HTR-8/SVneo (cell line): ENCODE measurements at regions not wholly inside any gene's neighbourhood (a gene's known extent, or its start where the extent isn't known, plus 50 kb on each side); places are given as distances from the start of the nearest gene placed in this dataset.
"Not testable (repeated sequence)": the region's sequence is repeated elsewhere in the genome, so short reads cannot be mapped to it uniquely, and the experiment has no call there.

Source experiments
- DNase-seq: peaks from one replicate; pipeline ENCODE4 v3.0.0; 2011; ENCODE audit warnings: low spot score, mixed read lengths; ENCODE audit not compliant: insufficient read length
- FAIRE-seq: peaks from 2 replicates; lab custom pipeline; 2011; peaks lifted over from hg19 to GRCh38; lab: Jason Lieb, UNC

GRCh38 chr5:60546207-60546606 is 153.8 kb downstream of the DEPDC1B start:
- FAIRE-seq (no peak), DNase-seq (no peak)

DNA sequence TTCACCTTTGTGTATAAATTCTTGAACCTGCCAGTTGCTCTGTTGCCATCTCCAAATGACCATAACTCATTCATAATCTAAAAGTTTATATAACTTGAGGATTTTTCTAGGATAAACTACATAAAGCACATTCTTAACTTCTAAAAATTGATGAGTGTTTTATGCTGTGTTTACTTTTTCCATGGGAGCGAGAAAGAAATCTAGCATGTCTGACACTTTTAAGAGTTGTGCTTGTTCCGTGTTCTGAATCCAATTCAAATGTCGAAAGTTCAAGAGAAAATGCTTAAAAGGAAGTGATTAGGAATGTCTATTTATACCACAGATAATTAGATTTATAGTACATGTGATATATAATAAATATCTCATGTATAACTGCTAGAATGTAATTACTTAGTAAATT is 154.4 kb downstream of the DEPDC1B start:
- FAIRE-seq = no peak

DNA sequence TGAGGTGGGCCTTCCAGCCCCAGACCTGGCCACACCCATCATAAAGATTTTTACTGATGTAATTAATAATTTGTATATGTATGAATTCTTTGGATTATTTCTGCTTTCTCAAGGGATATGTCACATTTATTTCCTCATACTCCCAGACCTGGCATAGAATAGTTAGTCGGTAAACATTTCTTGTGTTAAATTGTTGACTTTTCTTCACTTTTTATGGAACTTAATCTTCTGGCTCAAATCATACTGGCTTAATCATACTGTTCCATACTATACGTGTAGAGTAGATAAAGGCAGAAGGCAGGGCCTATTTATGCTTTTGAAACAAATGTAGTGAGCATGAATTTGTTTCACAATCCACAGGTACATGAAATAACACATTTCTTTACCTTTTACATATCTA is 155.8 kb downstream of the DEPDC1B start:
- no peak for DNase-seq
- FAIRE-seq = no peak

More for the DNA sequence above, 154.4 kb downstream of the DEPDC1B start:
- DNase-seq = no peak

DNA sequence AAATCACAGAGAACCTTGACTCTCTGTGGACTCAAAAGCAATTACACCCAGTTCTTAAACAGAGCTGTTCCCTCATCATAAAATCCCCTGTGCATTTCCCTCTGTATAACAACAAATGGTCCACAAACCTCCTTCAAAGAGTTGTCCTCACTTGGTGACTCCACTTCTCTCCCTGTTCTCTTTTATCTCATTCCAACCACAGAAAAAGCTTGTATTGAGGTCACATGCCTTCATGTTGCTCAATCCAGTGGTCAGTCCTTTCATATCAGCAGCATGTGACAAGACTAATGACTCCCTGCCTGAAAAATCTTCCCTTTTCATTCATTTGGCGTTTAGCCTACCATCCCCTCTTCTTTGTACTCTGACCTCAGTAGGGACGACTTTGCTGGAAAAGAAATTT is 158.0 kb downstream of the DEPDC1B start:
- FAIRE-seq = no peak
- DNase-seq = no peak

DNA sequence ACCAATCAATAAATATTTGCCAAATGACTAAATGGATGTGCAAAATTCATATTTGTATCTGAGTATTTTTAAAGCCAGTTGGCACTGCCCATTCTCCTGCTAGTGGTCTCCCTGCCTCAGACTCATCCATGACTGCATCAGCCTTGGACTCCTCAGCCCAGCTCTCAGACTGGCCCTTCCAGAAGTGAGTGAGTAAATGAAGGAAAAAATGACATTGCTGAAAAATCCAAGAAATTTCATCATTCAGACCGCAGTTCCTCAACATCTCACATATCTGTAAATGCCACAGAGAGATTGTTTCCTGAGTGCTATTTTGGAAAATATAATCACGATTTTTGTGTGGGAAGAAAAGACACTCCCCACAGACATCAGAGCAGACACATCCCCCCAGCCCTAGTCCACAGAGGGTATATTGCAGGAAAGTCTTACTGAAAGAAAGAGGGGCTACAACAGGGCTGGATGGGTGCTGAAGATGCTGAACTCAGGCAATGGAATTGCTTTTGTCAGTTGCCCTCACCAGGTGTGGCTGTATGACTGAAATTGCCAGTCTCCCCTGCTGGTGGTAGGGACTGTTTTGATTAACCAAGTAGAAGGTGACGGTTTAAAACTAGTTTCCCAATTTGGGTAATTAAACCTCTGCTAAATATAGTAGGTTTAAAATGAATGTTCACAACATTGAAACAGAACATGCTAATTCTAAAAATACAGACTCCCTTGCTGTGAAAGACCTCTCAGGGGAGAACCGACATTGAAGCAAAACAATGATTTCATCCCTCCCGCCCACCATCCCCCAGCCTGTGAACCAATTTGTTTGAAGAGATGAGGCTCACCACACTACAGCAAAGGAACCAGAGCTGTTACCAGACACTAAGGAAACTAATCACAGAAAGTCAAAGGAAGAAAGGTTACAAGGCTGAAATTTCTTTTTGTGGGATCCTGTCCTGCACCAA is 158.8 kb downstream of the DEPDC1B start:
- DNase-seq (no peak), FAIRE-seq (no peak)

DNA sequence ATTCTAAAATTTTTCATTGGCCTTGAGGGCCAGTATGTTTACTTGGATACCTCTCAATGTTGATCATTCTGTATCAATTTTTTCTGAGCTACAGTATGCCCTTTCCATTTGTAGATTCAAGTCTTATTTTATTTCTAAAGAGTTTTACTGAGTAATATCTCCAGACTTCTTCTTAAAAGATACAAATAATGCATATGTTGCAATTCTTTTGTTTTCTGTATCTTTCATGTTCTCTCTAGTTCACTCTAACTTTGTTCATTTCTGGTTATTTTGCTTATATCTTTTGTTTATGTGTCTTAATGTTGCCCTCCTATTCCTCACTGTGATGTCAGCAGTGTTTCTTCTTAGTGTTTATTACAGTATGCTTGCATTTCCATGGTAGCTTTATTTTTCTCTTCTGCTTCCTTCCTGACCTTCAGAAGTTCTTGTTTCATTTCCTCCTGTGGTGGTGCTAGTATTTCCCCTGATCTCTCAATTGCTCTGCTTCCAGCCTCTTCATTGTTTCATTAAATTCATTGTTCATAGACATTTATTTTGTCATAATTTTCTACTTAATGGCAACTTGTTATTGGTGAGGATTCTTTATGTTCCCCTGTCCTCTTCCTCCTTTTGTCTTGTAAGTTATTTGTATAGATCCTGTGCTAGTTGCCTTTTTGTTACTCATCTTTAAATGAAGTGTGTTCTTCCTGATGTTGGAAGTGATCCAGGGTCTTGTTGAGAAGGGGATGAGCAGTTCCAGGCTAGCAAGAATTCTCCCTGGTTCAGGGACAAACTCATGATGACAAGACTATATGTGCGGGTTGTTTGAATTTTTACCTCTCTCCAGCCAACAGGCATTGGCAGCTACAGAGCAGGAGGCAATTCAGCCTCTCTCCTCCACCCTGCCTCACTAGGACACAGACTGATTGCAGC is 160.8 kb downstream of the DEPDC1B start:
- FAIRE-seq = no peak

DNA sequence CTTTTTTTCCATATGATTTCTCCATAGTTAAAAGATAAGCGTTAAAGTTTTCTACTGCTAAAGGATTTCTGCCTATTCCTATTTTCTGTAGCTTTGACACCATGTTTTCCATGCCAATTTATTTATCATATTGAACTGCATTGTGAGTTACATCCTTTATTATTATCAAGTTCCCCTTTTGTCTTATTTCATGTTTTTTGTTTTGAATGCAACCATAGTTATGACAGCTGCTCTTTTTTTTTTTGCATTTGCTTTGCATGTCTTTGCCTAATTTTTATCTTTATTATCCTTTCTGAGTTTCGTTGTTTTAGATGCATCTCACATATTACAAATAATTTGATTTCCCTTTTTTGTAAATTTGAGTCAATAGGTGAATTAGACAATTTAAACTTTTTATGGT is 161.5 kb downstream of the DEPDC1B start:
- no peak for FAIRE-seq

More for the DNA sequence above, 160.8 kb downstream of the DEPDC1B start:
- no peak for DNase-seq

GRCh38 chr5:60535951-60536350 is 164.0 kb downstream of the DEPDC1B start:
- no peak for FAIRE-seq
- DNase-seq = no peak

More for the DNA sequence above, 161.5 kb downstream of the DEPDC1B start:
- no peak for DNase-seq

- FAIRE-seq (no peak), DNase-seq (no peak)
Measured at GRCh38 chr5:60535198-60535597, 164.8 kb downstream of the DEPDC1B start.

GRCh38 chr5:60533789-60534188 is 166.2 kb downstream of the DEPDC1B start:
- DNase-seq (no peak), FAIRE-seq (no peak)

DNA sequence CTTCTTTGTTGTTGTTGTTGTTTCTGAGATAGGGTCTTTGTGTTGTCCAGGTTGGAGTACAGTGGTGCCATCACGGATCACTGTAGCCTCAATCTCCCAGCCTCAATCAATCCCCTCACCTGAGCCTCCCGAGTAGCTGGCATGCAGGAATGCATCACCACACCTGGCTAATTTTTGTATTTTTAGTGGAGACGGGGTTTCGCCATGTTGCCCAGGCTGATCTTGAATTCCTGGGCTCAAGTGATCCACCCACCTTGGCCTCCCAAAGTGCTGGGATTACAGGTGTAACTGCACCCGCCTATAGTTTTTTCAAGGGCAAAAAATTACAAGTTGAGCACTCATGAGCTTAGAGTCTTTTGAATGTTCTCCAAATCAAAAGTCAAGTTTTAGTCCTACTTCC is 167.2 kb downstream of the DEPDC1B start:
- DNase-seq, FAIRE-seq: not testable (repeated sequence)

- not testable (repeated sequence) for DNase-seq, FAIRE-seq
Measured at GRCh38 chr5:60530144-60530848, 169.7 kb downstream of the DEPDC1B start.

DNA sequence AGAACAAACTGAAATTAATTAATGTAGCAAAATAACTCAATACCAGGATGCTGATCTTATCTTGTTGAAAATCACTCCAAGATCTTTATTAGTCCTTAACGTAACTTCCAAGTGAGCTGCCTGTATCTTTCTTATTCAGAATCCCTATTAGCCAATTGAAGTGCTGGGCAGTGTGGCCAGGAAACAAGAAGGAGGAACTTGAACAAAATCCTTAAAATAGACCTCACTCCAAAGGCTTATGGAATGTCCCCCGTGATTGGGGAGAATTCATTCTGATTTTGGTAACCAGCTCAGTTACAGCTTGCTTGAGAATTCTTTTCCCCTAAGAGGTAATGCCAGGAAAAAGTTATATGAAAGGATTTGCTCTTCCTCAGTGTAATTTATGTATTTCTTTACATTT is 171.0 kb downstream of the DEPDC1B start:
- FAIRE-seq = no peak
- DNase-seq = no peak

DNA sequence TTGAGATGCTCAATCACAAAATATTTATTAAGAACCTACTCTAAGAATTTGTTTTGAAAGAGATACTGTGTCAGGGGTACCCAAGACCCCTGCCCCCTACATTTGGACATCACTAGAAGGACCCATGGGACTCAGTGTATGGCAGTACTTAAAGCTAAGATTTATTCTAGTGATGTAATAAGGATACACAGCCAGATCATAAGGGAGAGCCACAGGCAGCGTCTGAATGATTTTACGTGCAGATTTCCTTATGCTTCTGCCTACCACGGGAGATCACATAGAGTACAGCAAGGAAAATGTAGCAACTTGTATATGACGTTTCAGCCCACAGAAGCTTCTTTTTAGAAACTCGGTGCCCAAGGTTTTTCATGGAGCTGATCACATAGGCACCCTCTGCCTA is 172.9 kb downstream of the DEPDC1B start:
- FAIRE-seq (no peak), DNase-seq (no peak)

- DNase-seq (no peak), FAIRE-seq (no peak)
Measured at GRCh38 chr5:60526336-60526875, 173.6 kb downstream of the DEPDC1B start.

DNA sequence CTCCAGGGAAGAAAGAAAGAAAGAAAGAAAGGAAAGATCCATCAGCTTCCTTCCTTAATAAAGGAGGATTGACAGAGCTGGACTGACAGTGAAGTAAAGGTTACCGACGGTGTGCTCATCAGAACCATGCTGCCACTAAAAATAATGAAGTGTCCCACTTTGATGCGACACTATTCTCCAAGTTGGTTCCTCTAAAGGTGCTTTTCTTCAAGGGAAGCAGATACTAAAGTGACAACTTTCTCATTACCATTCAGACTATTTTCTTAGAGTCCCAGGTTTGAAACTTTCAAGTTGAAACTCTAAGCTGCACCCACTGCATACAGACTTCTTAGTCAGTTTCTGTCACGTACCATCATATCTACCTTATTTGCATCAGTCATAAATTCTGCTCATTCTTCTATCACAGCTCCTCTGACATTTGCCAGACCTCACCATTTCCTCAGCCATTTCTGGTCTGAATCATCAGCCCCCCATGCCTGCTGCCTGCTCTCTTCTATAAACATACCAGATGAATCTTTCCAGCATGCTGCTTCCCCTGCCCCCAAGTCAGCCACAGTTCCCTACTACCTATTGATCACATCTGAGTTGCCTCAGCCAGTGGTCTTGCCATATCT is 177.6 kb downstream of the DEPDC1B start:
- DNase-seq (no peak), FAIRE-seq (no peak)

GRCh38 chr5:60521376-60522291 is 178.3 kb downstream of the DEPDC1B start:
- no peak for FAIRE-seq
- no peak for DNase-seq

- FAIRE-seq (no peak), DNase-seq (no peak)
Measured at GRCh38 chr5:60520451-60521227, 179.3 kb downstream of the DEPDC1B start.
